GM21825 (cell line): ENCODE measurements at regions not wholly inside any gene's neighbourhood (a gene's known extent, or its start where the extent isn't known, plus 50 kb on each side); places are given as distances from the start of the nearest gene placed in this dataset.
"Not testable (repeated sequence)": the region's sequence is repeated elsewhere in the genome, so short reads cannot be mapped to it uniquely, and the experiment has no call there.

Experiments
- ATAC-seq: cut with Tn5 transposase; IDR thresholded peaks from one replicate; pipeline ENCODE4 v1.9.1; 2021; ENCODE audit warnings: mild to moderate bottlenecking, moderate library complexity; ENCODE audit not compliant: unreplicated experiment

- no peak for ATAC-seq
Measured at GRCh38 chr12:124477107-124477915, 90.1 kb downstream of the NCOR2 start.

- no peak for ATAC-seq
Measured at GRCh38 chr12:124476011-124476400, 91.4 kb downstream of the NCOR2 start.

DNA sequence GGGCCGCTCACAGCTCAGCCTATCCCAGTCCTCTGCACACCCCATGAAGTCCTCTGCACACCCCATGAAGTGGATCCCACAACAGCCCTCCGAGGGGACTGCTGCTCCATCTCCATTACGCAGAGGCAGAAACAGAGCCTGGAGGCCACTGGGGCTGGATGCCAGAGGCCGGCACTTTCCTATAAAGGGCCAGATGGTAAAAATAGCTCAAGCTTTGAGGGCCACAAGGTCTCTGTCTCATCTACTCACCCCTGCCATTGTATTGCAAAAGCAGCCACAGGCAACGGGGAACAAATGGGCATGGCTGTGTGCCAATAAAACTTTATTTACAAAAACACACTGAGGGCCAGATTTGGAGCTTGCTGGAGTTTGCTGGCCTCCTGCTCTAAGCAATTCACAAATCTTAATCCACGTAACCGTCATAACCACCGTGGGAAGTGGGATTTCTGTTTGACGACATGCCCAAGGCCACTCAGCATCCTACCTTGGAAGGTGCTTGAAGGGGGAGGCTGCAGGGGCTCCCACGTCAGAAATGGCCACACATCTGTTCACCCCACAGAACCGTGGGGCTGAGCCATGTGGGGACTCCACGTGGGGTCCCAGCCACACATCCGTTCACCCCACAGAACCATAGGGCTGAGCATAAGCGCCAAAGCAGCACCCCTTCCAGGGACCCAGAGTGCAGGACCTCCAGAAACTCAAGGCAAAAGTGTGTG lies 92.0 kb downstream of the NCOR2 start:
- no peak for ATAC-seq

DNA sequence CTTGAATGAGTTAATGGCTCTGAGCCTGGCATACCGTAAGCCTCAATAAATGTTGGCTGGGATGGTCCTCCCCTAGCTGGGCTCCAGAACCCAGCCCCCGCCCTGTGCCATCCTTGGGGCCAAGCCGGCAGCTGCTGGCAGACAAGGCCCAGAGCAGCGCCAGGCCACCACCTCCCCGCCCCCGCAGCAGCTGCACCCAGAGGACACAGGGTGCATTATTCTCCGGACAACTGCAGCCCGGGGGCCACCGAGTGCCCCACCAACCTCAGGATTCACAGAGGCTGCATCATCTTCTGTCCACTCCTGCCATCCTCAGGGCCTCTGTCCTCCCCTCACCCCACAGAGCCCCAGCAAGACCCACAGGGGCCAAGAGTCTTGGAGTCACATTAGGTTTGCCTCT lies 92.7 kb downstream of the NCOR2 start:
- ATAC-seq = no peak

GRCh38 chr12:124472690-124473279 lies 94.6 kb downstream of the NCOR2 start:
- ATAC-seq = no peak

GRCh38 chr12:124471828-124472227 lies 95.6 kb downstream of the NCOR2 start:
- no peak for ATAC-seq

- ATAC-seq = no peak
Measured at GRCh38 chr12:124470806-124471205, 96.6 kb downstream of the NCOR2 start.

DNA sequence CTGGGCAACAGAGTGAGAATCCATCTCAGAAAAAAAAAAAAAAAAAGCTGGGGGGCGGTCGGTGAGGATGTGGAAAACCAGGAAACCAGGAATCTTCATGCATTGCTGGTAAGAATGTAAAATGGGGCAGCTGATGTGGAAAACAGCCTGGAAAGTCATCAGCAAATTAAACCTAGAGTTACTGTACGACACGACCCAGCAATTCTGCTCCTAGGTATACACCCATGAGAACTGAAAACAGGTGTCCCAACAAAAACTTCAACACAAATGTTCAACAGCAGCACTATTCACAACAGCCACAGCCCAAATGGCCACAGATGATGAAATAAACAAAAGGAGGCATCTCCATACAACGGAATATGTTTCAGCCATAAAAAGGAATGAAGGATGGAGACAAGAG lies 97.3 kb downstream of the NCOR2 start:
- ATAC-seq = no peak

DNA sequence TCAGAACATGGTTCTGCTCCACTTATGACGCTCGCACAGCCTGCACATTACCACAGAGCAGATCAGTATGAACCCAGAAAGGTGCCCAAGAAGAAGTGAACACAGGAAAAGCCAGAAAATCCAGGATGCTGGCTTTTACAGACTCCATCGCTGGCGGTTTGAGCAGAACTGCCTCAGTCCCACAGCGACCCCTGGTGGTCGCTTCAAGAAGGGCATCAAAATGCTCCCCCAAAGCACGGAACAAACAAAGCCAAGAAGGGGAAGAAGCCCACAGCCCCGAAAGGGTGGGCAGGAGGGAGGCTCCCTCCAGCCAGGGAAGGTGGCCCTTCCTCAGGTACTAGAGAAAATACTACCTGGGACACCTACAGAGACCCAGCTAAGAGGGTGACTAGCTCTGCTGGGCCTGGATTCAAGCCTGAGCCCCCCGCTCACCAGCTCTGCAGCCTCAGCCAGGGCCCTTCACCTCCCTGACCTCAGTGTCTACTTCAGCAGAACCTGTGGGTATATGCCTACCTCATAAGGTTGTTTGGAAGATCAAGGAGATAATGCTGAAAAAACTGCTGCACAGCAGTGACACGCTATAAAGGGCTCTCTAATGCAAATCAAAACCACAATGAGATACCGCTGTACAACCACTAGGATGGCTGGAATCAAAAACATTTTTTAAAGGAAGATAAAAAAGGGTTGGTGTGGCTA lies 98.1 kb downstream of the NCOR2 start:
- ATAC-seq = no peak

GRCh38 chr12:124467549-124467948 lies 99.9 kb downstream of the NCOR2 start:
- ATAC-seq = not testable (repeated sequence)

GRCh38 chr12:124466216-124467128 lies 100.9 kb downstream of the NCOR2 start:
- peak; percentile 94 for ATAC-seq

DNA sequence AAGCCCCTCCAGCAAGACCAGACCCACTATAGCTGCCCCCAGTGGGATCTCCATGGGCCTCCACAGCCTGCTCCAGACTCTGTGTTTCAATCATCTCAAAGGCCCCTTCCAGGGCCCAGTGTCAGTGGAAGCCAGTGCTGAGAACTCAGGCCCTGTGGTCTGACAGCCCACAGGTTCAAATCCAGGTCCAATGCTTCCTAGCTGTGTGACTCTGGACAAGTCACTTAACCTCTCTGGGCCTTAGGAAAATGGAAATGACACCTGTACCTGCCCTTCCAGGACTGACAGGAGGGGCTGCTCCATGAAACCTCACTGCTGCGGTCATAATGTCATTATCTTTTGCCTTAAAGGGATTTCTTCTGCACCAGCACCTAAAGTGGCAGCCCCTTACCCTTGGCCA lies 101.9 kb downstream of the NCOR2 start:
- no peak for ATAC-seq

GRCh38 chr12:124464830-124465229 lies 102.6 kb downstream of the NCOR2 start:
- ATAC-seq = no peak

DNA sequence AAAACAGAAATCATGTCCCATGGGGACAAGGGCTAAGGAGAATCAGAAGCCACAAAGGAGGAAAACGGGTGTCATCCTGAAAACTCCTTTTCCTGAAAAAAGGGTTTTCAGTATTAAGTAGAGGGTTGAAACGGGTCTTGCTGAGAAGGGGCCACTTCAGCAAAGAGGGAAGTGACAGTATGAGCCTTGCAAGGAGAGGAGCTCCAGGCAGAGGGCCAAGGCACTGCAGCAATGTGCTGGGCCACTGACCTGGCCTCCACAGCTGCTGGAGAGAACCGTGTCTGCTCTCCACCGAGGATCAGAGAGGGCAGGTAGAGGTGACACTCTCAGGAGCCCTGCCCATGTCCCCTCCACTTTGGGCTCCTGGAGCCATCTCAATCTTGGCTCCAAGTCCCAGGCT lies 103.3 kb downstream of the NCOR2 start:
- ATAC-seq = no peak

DNA sequence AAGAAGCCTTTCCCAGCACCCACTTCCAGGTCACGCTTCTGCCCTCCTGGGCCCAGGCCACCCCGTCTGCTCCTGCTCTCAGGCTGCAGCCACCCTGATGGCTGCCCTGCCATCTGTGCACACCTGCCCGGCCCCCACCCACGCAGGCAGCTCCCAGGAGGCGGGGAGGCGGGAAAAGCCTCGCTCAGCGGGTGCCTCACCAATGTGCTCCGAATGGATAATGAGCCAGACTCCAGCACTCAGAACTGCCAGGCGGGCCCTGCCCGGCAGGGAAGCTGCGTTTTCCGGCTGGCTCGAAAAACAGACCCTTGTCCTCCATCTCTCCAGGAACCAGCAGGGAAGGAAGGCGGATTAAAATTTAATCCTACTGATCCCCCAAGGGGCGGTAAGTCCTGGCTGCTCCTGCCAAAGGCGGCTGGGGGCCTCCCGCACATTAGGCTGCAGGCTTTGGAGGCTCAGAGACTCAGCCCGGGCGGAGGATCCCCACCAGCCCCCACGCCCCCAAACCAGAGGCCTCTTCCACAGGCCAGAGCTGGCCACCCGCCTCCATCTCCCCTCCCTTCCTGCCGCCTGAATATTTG lies 104.0 kb downstream of the NCOR2 start:
- no peak for ATAC-seq

DNA sequence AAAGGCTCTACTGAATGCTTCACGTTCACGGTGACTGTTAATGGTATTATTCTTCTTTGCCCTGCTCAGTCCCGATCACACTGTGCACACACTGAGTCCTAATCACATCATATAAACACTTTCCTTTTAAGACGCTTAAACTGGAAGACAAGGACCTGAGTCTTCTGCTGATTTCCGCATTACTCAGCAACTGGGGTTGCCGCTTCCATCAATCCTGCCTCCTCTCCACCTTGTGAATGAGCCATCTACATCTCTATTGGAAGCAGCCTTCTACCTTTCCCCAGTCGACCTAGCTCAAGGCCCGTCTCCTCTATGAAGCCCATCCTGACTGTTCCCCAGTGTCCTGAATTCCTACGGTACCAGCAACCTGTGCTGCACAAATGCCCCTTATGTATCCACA lies 104.7 kb downstream of the NCOR2 start:
- ATAC-seq = no peak

- ATAC-seq = no peak
Measured at GRCh38 chr12:124461851-124462623, 105.4 kb downstream of the NCOR2 start.

DNA sequence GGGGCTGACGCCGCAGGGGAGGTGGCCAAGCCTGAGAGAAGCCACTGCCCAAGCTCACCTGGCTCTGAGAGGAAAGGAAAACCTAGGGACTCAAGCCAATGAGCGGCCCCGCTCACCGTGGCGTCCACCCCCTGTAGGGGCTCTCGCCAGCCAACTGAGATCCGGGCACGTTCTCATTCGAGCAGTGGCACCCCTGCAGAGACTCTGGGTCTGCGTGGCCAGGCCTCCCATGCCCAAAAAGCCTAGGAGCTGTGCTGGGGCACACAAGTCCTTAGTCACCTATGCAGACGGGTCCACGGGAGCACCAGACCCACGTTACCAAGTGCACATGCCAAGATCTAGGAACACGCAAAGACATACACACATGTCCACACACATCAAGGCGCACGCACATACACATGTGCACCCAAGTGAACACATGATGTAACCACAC lies 106.2 kb downstream of the NCOR2 start:
- ATAC-seq = no peak

GRCh38 chr12:124460771-124461170 lies 106.6 kb downstream of the NCOR2 start:
- ATAC-seq = no peak
